NCI-H460 (cell line): ENCODE measurements at regions not wholly inside any gene's neighbourhood (a gene's known extent, or its start where the extent isn't known, plus 50 kb on each side); places are given as distances from the start of the nearest gene placed in this dataset.
A peak's percentile ranks its signal among the peaks of the same experiment; 100 is the strongest.

Experiments
- DNase-seq: peaks from one replicate; pipeline ENCODE4 v3.0.0-alpha.2; 2016; ENCODE audit warnings: low read depth; ENCODE audit errors: extremely low read depth
- small RNA-seq, 2 experiments: library from RNA; depleted of rRNA; stranded (forward); fragments of <200 nt; gene quantifications; one replicate each; pipeline ENCODE3, GENCODE V24; 2014

DNA sequence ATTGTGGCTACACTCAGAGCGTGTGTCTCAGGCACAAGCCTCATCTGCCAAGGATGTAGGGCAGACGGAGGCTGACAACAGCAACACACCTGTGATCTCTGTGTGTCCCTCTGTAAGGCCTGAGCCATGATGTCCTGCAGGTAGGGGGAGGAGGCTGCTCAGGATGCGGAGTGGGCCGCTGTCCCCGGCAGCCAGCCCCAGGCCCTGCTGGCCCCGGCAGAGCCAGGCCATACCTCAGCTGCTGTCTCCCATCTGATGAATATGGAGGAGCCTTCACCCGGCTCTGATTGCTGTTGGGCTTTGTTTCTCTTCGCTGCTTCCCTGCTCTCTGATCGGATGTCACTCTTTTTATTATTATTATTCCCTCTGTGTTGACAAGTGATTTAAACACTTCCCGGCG lies 83.6 kb upstream of the NCAM1 start:
- no peak for DNase-seq

DNA sequence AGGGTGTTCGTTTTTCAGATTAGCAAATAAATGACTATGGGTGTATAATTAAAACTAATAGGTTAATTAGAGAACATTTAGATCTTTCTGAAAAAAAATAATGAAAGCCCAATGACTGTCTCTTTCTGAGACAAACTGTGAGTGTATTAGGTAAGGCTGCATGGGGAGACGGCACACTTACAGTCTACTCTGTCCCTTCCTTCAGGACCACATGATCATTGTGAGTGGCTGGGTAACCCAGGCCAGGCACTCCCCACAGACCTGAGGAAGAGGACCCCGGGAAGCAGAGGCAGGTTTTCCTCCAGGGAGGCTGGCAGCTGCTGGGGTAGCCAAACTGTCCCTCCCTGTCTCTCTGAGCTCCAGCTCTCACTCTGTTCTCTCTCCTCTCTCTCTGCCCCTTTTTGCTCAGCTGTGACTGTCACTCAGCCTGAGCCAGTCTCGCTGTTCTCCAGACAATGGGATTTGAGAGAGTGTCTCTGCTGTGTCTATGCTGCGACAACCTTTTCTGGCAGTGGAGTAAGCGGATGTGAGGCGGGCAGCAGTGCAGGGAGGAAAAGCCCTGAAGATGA lies 83.1 kb upstream of the NCAM1 start:
- DNase-seq, result no peak

DNA sequence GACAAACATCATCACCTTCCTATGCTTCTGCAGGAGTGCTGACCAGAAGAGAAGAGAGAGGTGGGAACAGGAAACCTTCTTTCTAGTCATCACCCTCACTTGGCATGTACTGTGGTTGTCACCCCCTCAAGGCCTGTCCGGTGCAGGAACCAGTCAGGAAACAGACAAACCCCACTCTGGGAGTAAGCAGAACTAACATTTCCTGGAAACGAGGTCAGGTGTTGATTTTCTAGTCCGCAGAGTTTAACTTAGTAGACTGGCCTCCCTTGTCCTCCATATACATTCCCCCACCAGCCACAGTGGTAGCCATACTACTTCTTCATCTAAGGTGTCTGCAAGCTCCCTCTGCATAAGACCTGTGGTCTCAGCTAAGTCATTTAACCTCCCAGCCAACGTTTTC lies 80.7 kb upstream of the NCAM1 start:
- no peak for DNase-seq

DNA sequence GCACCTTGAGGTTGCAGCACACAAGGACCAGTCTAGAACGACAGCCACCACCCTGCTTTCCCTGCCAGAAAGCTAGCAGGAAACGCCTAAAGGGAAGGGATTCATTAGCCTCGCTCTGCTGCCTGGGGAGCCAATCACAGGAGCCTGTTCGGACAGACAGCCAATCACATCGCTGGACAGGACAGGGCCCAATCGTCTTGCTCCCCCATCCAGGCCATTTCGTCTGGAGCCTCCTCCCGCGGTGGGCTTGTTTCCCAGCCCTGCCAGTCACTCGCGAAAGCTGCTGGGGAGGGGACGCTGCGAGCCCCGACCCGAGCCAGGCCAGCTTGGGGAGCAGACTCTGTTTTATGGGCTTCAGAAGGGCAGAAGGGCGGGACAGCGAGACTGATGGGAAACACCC lies 79.8 kb upstream of the NCAM1 start:
- DNase-seq, result peak; percentile 60

DNA sequence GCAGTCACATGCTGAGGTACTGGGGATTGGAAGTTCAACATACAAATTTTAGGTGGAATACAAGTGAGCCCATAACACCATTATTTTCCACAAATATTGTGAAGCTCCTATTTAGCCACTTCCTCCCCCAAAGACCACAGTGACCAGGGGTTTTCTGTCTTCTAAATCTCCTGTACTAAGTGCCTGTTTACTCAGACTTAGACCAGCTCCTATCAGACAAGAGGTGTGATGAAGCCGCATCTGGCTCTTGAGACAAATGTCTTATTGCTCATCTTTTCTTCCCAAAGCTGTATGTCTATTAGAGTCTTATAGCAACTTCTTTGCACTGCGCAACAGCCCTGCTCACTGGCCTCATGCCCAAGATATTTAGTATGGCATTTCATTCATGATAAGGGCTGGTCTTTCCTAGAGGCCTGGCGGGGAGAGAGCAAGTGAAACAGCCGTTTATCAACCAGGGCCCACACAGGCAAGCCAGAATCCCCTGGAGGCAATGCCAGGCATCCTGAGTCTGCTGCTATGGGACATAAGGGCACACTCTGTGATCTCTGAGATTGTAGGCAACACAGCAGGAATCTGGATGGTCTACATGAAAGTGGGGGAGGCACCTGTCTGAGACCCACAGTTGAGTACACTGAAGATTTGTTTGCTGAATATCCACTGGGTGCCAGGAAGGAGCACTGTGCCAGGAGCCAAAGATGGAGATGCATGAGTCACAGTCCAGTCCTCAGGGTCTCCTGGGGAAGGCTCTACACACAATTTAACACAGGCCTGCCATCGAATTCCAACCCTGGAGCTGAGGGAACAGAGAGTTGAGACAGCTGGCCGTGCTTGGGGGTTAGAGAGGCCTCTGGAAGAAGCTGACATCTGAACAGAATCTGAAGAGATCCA lies 78.5 kb upstream of the NCAM1 start:
- no peak for DNase-seq

DNA sequence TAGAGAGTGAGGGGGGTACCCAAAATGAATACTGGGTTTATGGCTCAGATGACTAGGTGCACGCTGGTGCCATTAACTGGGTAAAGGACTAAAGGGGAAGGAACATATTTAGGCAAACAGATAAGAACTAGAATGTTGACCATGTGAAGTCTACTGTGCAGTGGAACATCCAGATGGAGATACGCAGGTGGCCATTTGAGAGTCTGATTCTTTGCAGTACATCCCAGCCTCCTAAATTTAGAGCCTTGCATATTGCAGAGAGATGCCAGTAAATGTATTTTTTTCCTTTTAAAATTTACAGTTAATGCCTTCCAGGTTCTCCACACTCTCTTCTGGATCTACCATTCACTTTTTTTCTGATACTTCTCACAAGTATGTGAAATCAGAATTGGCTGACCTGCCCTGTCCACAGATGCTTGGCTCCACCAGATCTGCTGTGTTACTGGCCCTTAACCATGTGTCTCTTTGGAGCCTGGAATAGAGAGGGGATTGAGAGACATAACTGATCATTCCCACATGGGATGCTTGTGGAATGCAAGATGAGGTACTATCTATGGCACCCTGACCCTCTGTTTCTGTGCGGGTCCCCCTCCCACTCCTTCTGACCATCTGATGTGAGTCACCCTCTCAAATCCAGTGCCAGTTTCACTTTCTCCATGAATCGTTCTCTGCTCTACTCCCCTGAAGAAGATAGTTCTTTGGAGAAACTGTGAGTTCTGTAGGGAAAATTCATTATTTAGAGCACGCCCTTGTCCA lies 77.0 kb upstream of the NCAM1 start:
- no peak for DNase-seq

DNA sequence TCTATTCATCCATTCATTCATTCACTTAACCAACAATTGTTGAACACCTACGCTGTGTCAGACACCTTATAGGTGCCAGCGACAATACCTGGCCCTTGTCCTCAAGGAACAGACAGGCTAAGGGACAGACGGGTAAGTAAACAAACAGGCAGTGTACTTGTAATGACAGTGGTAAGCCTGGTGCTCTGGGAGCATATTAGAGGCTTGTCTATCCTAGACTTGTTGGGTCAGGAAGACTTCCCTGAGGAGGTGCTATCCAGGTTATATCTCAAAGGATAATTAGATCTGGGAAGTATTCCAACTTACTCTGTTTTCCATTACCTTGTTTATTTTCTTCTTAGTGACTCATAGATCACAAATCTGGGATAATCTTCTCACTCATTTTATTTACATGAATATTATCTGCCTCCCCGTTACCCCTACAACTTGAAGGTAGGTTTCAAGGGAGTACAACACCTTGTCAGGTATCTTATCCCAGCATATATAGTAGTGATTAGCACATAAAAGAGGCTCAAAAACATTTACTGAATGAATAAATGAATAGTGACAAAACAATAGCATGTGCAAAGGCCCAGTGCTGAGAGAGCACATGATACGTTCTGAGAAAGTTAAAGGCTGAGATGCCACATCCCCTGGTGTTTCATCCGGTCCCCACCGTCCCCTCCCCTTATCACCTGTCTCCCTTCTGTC lies 75.3 kb upstream of the NCAM1 start:
- DNase-seq, result no peak

DNA sequence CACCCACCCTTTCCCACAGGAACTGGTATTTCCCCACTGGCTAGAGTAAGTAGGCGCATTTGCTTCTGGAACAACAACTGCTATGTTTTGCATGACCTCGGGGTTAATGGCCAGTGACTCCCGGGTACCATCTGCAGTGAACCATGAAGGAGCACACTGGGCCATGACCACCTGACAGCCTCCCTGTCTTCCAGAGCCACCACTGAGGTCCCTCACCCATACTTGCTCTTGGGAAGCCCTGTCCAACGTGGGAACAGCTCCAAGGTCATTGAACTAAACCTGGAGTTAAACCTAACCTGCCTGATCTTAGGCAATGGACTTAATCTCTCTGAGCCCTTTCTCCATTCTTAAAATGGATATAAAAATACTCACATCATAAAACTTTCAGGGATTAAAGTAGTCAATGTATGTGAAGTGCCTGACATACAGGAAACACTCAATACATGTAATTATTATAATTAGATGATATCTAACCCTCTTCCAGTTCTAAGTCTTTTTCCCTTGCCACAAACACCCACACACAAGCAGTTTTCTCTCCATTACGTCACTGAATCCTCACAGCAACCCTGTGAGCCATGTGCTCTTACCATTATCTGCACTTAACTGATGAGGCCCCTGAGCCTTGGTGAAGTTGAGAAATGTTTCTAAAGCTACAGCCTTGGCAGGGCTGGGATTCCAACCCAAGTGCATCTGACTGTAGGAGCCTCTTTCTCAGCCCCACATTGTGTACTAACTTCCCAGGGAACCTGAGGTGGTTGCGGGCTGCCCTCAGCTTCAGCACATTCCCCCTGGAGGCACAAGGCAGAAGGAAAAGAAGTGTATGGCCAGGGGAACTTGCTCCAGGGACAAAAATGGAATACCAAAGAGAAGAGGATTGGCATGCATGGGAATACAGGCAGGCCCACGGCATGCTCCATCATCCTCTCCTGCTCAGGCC lies 74.5 kb upstream of the NCAM1 start:
- no peak for DNase-seq

DNA sequence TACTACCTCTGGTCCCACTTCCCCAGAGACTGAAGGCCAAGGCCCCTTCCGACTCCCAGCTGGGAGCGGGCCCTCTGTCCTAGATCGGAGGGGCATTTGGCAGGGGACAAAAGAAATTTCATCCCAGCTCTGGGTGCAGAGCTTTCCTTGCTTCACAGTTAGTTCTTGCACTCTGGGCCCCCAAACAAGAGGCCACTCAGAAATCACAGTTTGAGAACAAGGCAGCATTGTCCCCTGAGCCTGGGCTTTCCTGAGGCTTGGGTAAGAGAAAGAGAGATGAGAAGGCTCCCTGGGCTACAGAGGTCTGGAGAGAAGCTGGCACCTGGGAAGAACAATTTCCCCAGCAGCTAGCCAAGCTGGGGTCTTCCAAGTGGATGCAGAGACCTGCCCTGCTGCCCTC lies 71.8 kb upstream of the NCAM1 start:
- no peak for DNase-seq

DNA sequence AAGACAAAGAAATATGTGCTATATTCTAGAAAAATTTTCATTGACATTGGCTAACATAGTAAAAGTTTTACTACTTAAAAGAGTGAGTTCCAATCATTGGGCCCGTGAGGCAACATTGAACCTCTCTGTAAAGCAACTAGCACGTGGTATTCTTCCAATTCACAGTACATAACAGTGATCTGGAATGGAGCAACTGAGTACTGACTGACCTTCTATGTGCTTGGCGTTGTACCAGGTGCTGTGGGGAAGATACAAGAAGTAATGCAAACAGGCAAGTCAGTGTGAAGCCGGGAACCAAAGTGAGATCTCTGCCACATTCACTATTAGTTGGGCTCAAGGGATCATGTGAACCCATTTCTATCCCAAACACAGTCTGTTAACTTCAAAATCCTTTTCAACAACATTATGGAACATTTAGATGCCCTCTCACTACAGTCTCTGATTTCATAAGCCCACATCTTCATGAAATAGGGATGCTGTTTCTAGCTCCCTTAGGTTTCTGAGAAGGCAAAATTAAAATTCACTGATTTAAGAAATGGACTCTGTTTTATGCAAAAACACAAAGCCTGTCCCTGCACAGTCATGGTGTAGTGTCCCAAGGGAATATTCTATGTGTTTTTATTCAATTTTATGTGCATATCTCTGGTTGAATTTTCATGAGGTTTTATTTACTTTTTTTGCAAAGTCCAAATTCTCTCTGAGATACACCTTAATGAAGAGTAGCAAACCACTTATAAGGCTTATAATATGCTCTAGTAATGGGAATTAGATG lies 61.8 kb upstream of the NCAM1 start:
- DNase-seq, result no peak

DNA sequence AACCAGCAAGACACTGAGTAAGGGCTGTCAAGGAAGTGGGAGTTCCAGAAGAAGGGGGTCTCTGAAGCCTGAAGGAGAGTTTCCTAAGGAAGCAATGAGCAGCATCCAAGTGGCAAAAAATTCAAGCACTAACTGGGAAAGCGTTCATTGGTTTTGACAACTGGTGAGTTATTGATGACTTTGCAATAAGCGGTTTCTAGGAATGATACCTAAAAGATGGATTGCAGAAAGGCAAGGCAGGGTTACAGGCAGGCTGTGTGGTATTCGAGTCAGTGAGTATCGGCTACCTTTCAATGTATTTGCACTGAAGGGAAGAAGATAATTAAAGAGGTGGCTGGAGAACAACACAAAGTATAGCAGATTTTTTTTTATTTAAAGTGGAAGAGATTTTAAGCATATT lies 59.3 kb upstream of the NCAM1 start:
- DNase-seq, result no peak

DNA sequence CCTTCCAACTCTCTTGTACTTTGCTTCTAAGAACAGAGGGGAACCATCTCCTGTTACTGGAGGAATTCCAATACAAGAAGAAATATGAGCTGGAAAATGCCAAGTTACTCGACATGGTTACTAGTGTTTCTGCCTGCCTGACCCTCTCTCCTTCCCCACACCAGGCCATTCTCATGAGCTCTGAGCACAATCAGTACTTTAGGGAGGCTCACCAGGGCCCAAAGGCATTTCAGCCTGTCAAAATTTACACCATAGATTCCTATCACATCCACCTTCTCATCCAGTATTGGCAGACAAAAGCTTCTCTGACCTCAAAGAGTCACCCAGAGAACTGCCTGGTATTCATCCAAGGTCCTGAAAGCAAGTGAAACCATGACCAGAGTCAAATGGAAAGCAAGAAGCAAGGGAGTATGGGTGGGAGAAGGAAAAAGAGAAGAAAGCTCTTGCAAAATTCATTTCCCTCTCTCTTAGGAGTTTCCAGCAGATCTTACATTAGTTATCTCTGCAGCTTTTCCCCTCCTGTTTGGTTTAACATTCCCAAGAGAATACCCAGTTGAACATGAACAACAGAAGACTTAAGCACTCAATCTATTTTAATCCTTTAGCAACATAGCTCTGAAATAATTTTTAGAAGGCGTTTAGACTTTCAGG lies 58.7 kb upstream of the NCAM1 start:
- no peak for DNase-seq

DNA sequence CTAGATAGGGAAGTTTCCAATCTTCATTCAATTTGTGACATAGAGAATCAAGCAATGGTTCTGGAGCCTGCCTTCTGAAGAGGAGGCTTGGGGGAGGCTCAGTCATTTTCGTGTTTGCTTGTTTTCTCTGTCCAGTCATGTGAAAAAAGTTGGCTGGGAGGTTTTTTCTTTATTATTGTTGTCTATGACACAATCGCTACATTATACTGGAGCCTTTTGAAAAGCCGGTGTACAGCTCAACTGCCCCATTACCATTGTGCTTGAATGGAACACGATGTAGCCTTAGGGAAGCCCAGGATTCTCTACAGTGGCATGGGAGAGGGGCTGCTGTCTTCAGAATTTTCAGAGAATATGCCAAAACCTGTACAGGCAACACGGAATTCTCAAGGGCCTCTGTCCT lies 57.9 kb upstream of the NCAM1 start:
- DNase-seq, result no peak

DNA sequence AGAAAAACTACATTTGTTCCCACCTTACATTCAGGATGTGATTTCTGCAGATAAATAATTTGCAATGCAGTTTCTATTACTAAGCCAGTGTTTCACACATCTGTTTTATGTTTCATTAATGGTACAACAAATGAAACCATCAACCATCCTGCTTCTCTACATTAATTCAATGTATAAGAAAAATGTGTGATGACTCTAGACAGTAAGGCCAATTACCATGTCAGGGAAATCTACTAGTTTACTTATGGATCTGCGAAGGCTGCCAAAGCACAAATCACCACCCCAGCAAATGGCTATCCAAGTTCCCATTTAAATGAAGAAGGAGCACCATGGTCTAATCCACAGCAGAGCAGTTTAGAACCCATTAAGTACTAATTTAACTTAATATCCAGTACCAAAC lies 50.1 kb upstream of the NCAM1 start:
- DNase-seq, result no peak

Small RNA genes in the stretch of these regions (small RNA-seq; reads per million reads assigned to genes)
- gene RF00477 (0 reads per million in 2 experiments), gene RNU6-44P (0 to 0.06 reads per million in 2 experiments)
